ENCODE measurements at regions not wholly inside any gene's neighbourhood (a gene's known extent, or its start where the extent isn't known, plus 50 kb on each side); places are given as distances from the start of the nearest gene placed in this dataset.
"Not testable (repeated sequence)": the region's sequence is repeated elsewhere in the genome, so short reads cannot be mapped to it uniquely, and the experiment has no call there.

- H3K27ac Mint-ChIP-seq; H3K36me3 Mint-ChIP-seq (ENCODE audit: low read depth); H3K4me3 Mint-ChIP-seq; H3K9me3 Mint-ChIP-seq; intact Hi-C loops (cut with micrococcal nuclease); H3K4me1 Mint-ChIP-seq; DNase-seq; H3K27me3 Mint-ChIP-seq: not testable (repeated sequence)
Observed at GRCh38 chr11:71152312-71153004, 99.9 kb downstream of the SHANK2 start.

GRCh38 chr11:71151561-71151960 is 100.8 kb downstream of the SHANK2 start:
- Mint-ChIP-seq H3K9me3 (no peaks in the 10 kb centered on the region), H3K36me3 (ENCODE audit: low read depth) (no peaks in the 10 kb centered on the region), H3K27me3 (peaks cover 5% of the 10 kb centered on the region), H3K4me3 (no peak overlapping the region), H3K27ac (no peak overlapping the region), H3K4me1 (no peaks in the 10 kb centered on the region)
- DNase-seq, result no peak
- intact Hi-C loops (cut with micrococcal nuclease), result no loop called here

GRCh38 chr11:71150859-71151258 is 101.5 kb downstream of the SHANK2 start:
- no peaks in the 10 kb centered on the region for H3K36me3 Mint-ChIP-seq (ENCODE audit: low read depth)

DNA sequence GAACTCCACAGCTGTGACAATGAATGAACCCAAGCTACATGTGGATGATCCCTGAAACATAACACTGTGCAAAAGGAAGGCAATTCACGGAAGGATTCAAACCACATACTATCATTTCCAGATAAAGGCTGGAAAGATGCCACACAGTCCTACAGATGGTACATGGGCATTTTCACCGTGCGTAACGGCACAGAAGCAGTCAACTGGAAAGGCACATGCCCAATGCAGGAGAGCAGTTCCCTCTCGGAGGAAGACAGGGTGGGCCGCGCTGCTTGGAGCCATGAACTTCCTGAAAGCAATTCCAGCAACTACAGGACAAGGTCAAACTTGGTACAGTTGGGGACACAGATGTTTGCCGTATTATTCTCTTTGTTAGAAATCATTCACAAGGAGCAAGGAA is 103.7 kb downstream of the SHANK2 start:
- Mint-ChIP-seq H3K4me1 (no peaks in the 10 kb centered on the region), H3K27me3 (peaks cover 5% of the 10 kb centered on the region), H3K27ac (no peak overlapping the region), H3K4me3 (no peak overlapping the region), H3K9me3 (no peaks in the 10 kb centered on the region), H3K36me3 (ENCODE audit: low read depth) (no peaks in the 10 kb centered on the region)
- no peak for DNase-seq
- intact Hi-C loops (cut with micrococcal nuclease), result no loop called here

More at GRCh38 chr11:71150859-71151258, 101.5 kb downstream of the SHANK2 start:
- intact Hi-C loops (cut with micrococcal nuclease), result no loop called here
- H3K4me3 Mint-ChIP-seq, result no peak overlapping the region
- no peak for DNase-seq
- no peaks in the 10 kb centered on the region for H3K4me1 Mint-ChIP-seq
- H3K9me3 Mint-ChIP-seq, result no peaks in the 10 kb centered on the region
- H3K27ac Mint-ChIP-seq, result no peak overlapping the region
- peaks cover 5% of the 10 kb centered on the region for H3K27me3 Mint-ChIP-seq

- no peaks in the 10 kb centered on the region for H3K9me3 Mint-ChIP-seq
Observed at GRCh38 chr11:71147331-71147730, 105.0 kb downstream of the SHANK2 start.

GRCh38 chr11:71146846-71147245 is 105.5 kb downstream of the SHANK2 start:
- DNase-seq, result no peak
- H3K27ac Mint-ChIP-seq, result no peak overlapping the region
- no peak overlapping the region for H3K4me3 Mint-ChIP-seq
- H3K9me3 Mint-ChIP-seq, result no peaks in the 10 kb centered on the region
- H3K4me1 Mint-ChIP-seq, result no peaks in the 10 kb centered on the region
- no peaks in the 10 kb centered on the region for H3K27me3 Mint-ChIP-seq
- no peaks in the 10 kb centered on the region for H3K36me3 Mint-ChIP-seq (ENCODE audit: low read depth)
- intact Hi-C loops (cut with micrococcal nuclease), result no loop called here

More at GRCh38 chr11:71147331-71147730, 105.0 kb downstream of the SHANK2 start:
- DNase-seq, result no peak
- H3K27me3 Mint-ChIP-seq, result no peaks in the 10 kb centered on the region
- H3K27ac Mint-ChIP-seq, result no peak overlapping the region
- H3K4me1 Mint-ChIP-seq, result no peaks in the 10 kb centered on the region
- no peaks in the 10 kb centered on the region for H3K36me3 Mint-ChIP-seq (ENCODE audit: low read depth)
- intact Hi-C loops (cut with micrococcal nuclease), result no loop called here
- no peak overlapping the region for H3K4me3 Mint-ChIP-seq

GRCh38 chr11:71145988-71146824 is 106.2 kb downstream of the SHANK2 start:
- H3K9me3 Mint-ChIP-seq, result no peaks in the 10 kb centered on the region
- no peaks in the 10 kb centered on the region for H3K27me3 Mint-ChIP-seq
- intact Hi-C loops (cut with micrococcal nuclease), result no loop called here
- no peaks in the 10 kb centered on the region for H3K36me3 Mint-ChIP-seq (ENCODE audit: low read depth)
- DNase-seq, result no peak
- no peak overlapping the region for H3K4me3 Mint-ChIP-seq
- no peak overlapping the region for H3K27ac Mint-ChIP-seq
- H3K4me1 Mint-ChIP-seq, result no peaks in the 10 kb centered on the region

DNA sequence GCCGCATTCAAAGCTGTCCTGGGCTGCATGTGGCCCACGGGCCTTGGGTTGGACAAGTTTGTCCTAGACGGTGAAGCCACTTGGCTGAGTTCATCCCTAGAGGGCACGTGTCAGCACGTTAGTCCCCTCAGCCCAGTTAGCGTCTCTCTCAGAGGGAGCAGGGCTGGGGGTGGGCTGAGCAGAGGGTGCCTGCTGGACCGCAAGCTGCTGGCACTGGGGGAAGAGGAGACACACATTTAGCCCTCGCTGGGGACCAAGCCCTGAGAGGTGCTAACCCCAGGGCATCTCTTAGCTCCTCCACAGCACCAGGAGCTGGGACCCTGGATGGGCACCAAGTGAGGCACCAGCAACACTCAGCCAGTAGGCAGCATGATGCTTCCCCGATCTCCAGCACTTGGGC is 107.0 kb downstream of the SHANK2 start:
- intact Hi-C loops (cut with micrococcal nuclease), result no loop called here
- H3K27me3 Mint-ChIP-seq, result no peaks in the 10 kb centered on the region
- no peaks in the 10 kb centered on the region for H3K4me1 Mint-ChIP-seq
- no peak for DNase-seq
- H3K4me3 Mint-ChIP-seq, result no peak overlapping the region
- H3K9me3 Mint-ChIP-seq, result no peaks in the 10 kb centered on the region
- H3K27ac Mint-ChIP-seq, result no peak overlapping the region
- H3K36me3 Mint-ChIP-seq (ENCODE audit: low read depth), result no peaks in the 10 kb centered on the region

DNA sequence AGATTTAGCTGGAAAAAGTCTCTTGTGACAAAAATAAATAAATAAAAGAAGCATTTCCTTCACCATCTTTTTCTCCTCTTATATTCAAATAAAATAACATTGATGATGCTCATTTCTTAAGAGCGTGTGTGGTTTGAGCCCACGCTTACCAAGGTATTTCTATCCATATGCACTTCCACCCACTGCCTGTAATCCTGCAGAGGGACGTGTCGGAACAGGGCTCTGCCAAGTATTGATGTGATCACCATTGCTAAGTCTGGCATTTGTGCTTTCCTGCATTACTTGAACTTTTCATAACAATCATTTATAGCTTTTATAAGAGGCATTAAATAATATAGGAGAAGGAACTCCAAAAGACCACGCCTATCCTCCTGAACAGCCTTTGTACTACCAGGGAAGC is 107.6 kb downstream of the SHANK2 start:
- no peaks in the 10 kb centered on the region for H3K4me1 Mint-ChIP-seq
- DNase-seq, result no peak
- H3K27ac Mint-ChIP-seq, result no peak overlapping the region
- no peak overlapping the region for H3K4me3 Mint-ChIP-seq
- H3K36me3 Mint-ChIP-seq (ENCODE audit: low read depth), result no peaks in the 10 kb centered on the region
- H3K27me3 Mint-ChIP-seq, result no peaks in the 10 kb centered on the region
- no peaks in the 10 kb centered on the region for H3K9me3 Mint-ChIP-seq
- intact Hi-C loops (cut with micrococcal nuclease), result no loop called here

DNA sequence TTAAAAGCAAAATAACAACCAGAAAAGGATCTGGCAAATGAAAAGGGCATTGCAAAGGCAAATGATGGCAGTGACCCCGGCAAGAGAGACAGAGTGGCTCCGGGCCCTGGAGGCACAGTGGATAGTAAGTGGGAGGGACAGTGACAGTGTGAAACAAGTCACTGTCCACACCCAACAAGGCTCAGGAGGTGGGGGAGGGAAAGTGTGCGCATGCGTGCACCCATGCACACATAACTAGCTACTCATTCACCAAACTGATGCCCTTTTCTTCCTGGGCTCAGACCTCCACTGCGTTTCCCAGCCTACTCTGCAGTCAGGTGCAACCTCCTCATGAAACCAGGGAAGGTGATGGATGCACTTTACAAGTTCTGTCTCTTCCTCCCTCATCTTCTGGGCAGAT is 108.4 kb downstream of the SHANK2 start:
- intact Hi-C loops (cut with micrococcal nuclease), result no loop called here
- Mint-ChIP-seq H3K27ac (no peak overlapping the region), H3K27me3 (no peaks in the 10 kb centered on the region), H3K4me3 (no peak overlapping the region), H3K36me3 (ENCODE audit: low read depth) (no peaks in the 10 kb centered on the region), H3K9me3 (no peaks in the 10 kb centered on the region), H3K4me1 (no peaks in the 10 kb centered on the region)
- DNase-seq, result no peak

DNA sequence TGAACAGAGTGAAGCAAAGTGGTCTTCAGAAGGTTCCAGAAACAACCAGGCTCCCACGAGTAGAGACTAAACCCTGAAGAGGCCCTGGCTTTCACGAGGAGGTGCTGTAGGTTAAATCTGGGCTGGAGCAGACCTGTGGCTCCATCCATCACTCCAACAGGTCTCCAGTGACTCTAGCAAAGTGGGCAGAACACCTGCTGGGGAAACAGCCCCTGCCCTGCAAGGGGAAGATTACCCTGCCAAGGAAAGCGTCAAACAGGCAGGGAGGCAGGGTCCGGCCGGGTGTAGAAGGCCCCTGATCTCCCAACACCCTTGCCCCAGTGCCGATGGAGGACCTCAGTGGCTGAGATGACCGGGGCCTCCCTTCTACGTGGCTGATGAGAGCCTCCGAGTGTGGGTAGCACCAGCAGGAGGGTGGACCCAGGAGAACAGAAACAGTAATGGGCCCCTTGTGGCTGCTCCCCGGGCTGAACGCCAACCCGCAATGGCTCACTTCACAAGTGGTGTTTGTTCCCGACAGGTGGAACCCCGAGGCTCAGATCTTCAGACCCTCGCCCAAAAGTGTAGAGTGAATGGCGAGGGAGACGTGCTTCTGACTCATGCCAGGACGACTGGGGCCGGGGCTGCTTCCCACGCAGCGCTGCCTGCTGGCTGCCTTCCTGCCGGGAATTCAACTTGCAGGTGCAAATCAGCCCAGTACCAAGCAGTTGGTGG is 112.0 kb downstream of the SHANK2 start:
- Mint-ChIP-seq H3K9me3 (no peaks in the 10 kb centered on the region), H3K27ac (no peak overlapping the region), H3K27me3 (no peaks in the 10 kb centered on the region), H3K36me3 (ENCODE audit: low read depth) (no peaks in the 10 kb centered on the region), H3K4me1 (no peaks in the 10 kb centered on the region), H3K4me3 (no peak overlapping the region)
- no peak for DNase-seq
- intact Hi-C loops (cut with micrococcal nuclease), result no loop called here

DNA sequence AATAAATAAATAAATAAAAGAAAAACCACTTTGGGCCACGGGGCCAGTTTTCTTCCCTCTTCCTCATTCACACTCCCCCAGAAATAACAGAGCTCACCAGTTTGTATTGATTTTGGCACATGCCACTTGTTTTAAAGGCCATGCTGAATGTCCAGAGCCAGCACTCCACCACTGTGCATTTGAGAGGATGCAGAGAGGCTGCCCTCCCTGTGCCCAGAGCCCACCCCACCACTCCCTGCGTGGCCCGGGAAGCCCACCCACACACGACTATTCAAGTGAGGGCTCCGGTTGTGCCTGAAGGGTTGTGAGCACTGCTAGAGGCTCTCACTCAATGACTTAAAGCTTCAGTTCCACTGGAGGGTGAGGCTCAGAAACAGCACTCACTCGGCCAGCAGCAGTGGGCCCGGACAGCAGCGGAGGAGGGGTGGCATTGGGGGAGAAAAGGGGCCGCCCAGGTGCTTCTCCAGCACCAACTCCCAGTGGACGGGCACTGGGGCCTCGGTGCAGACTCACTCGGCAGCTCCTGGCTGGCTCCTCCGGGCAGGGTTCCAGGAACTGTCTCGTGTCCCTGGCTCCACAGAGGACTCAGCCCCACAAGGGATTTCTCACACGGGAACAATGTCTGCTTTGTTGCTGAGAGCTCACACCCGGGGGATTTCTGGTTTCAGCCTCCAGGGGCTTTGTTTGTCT is 112.7 kb downstream of the SHANK2 start:
- H3K9me3 Mint-ChIP-seq, result no peaks in the 10 kb centered on the region
- no peak overlapping the region for H3K4me3 Mint-ChIP-seq
- intact Hi-C loops (cut with micrococcal nuclease), result no loop called here

DNA sequence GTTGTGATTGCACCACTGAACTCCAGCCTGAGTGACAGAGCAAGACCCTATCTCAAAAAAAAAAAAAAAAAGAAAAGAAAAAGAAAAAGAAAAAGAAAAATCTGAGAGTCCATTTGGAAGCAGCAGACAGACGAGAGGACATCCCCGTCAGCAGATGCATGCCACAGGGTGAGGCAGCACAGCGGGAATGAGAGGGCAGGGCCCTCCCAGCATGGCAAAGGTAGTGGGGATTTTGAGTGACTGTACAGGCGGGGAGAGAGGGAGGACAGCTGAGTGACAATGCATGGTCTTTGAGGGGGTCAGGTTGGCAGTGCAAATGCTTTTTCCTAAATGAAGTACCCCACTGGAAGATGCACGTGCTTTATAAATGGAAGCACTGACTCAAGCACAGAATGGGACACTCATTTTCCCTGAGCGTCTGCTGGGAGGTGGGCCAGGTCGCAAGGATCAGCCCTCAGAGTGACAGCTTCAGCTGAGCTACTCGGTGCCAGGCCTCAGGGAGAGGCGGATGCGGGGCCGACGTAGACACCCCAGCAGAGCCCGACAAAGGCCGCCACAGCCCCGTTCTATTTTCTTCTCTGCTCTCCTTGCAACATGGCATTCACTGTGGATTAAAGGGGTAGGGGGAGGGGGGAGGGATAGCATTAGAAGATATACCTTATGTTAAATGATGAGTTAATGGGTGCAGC is 113.5 kb downstream of the SHANK2 start:
- H3K27ac Mint-ChIP-seq, result no peak overlapping the region
- intact Hi-C loops (cut with micrococcal nuclease), result no loop called here
- no peaks in the 10 kb centered on the region for H3K36me3 Mint-ChIP-seq (ENCODE audit: low read depth)
- no peak for DNase-seq
- no peaks in the 10 kb centered on the region for H3K27me3 Mint-ChIP-seq
- H3K4me1 Mint-ChIP-seq, result no peaks in the 10 kb centered on the region
- no peak overlapping the region for H3K4me3 Mint-ChIP-seq
- no peaks in the 10 kb centered on the region for H3K9me3 Mint-ChIP-seq

More for the DNA sequence above, 112.7 kb downstream of the SHANK2 start:
- no peaks in the 10 kb centered on the region for H3K4me1 Mint-ChIP-seq
- H3K27ac Mint-ChIP-seq, result no peak overlapping the region
- no peaks in the 10 kb centered on the region for H3K36me3 Mint-ChIP-seq (ENCODE audit: low read depth)
- no peaks in the 10 kb centered on the region for H3K27me3 Mint-ChIP-seq
- no peak for DNase-seq

Data from activated CD4-positive, alpha-beta T cell treated with anti-CD3 and anti-CD28 coated beads, Interleukin-2, amount 10 ng/mL, durations not matched to agents 24 days and 14 days (primary cell).